Upper lobe of left lung (tissue), 6 donors: ENCODE measurements at regions not wholly inside any gene's neighbourhood (a gene's known extent, or its start where the extent isn't known, plus 50 kb on each side); places are given as distances from the start of the nearest gene placed in this dataset.

Experiments used
- ATAC-seq, 2 donors: fragments of 200-7000 bp; cut with Tn5 transposase; one replicate each; pipeline ENCODE4 v1.9.1; 2022; ENCODE audit warnings: mild to moderate bottlenecking in 2 of 2, moderate library complexity in 2 of 2; ENCODE audit not compliant: low FRiP score in 2 of 2
- DNase-seq, 2 donors: peaks; one replicate each; pipeline ENCODE4 v3.0.0-alpha.2; 2019 to 2020
- H3K27ac ChIP-seq, 4 donors: fragments of 200-600 bp; sonication (generic); one replicate each; pipeline ENCODE4 v1.5.1; 2016 to 2019
- H3K27me3 ChIP-seq, 4 donors: fragments of 200-600 bp; sonication (generic); one replicate each; pipeline ENCODE4 v1.5.1; 2017 to 2019
- H3K36me3 ChIP-seq, 4 donors: fragments of 200-600 bp; sonication (generic); one replicate each; pipeline ENCODE4 v1.5.1; 2016 to 2019
- H3K4me1 ChIP-seq, 4 donors: fragments of 200-600 bp; sonication (generic); one replicate each; pipeline ENCODE4 v1.5.1; 2018 to 2019
- H3K4me3 ChIP-seq, 4 donors: fragments of 200-600 bp; sonication (generic); one replicate each; pipeline ENCODE4 v1.5.1; 2017 to 2019; ENCODE audit warnings: mild to moderate bottlenecking in 2 of 4, moderate library complexity in 1 of 4
- H3K9me3 ChIP-seq, 4 donors: fragments of 200-600 bp; sonication (generic); one replicate each; pipeline ENCODE4 v1.5.1; 2018 to 2019
- CTCF ChIP-seq, 6 experiments: fragments of 450-650 bp in 4 of 6; fragments of 200-600 bp in 2 of 6; sonication (generic) in 2 of 6; IDR thresholded peaks; one replicate each; pipeline ENCODE4 v1.5.1; 2016 to 2019; ENCODE audit warnings: antibody characterized with exemption in 6 of 6
- EP300 ChIP-seq, 4 donors: sonication (generic); formaldehyde crosslinking; IDR thresholded peaks; one replicate each; pipeline ENCODE4 v1.5.1; 2017; ENCODE audit warnings: antibody characterized with exemption in 4 of 4, control low read depth in 2 of 4
- POLR2A ChIP-seq, 4 donors: fragments of 450-650 bp; IDR thresholded peaks; one replicate each; pipeline ENCODE4 v1.5.1; 2016 to 2017; ENCODE audit warnings: antibody characterized with exemption in 4 of 4, mild to moderate bottlenecking in 2 of 4
- POLR2AphosphoS5 ChIP-seq, 2 donors: sonication (generic); formaldehyde crosslinking; IDR thresholded peaks; one replicate each; pipeline ENCODE4 v1.5.1; 2017; ENCODE audit warnings: antibody characterized with exemption in 2 of 2
- WGBS, 2 donors: methylation state at CpG; one replicate each; pipeline ENCODE4 v1.1.5; 2017 to 2018; 5-methylcytosine and 5-hydroxymethylcytosine counted together
- donor health status: DM: no; HTN: no; CAD: no; lungs with moderate emphysema.
- donor health status: DM: no; HTN: yes; CAD: no; lungs with severe emphysema.

GRCh38 chr16:52364500-52364899, 182.4 kb downstream of the TOX3 start:
- Histone ChIP-seq H3K27me3 (no peaks in the 10 kb centered on the region), H3K9me3 (no peaks in the 10 kb centered on the region), H3K36me3 (no peaks in the 10 kb centered on the region), H3K4me3 (no peak overlapping the region), H3K4me1 (no peaks in the 10 kb centered on the region), H3K27ac (no peak overlapping the region)
- ATAC-seq (no peak), DNase-seq (no peak)
- TF ChIP-seq POLR2A (IDR thresholded peaks at IDR 0.05) (no peak), POLR2AphosphoS5 (IDR thresholded peaks at IDR 0.05) (no peak), EP300 (IDR thresholded peaks at IDR 0.05) (no peak), CTCF (IDR thresholded peaks at IDR 0.05) (no peak)

- Histone ChIP-seq H3K4me1 (no peaks in the 10 kb centered on the region), H3K4me3 (no peak overlapping the region), H3K27me3 (no peaks in the 10 kb centered on the region), H3K9me3 (no peaks in the 10 kb centered on the region), H3K27ac (no peak overlapping the region), H3K36me3 (no peaks in the 10 kb centered on the region)
- WGBS, 2 donors: 62 to 75% methylated on average over 4 of the region's 4 CpGs
- ATAC-seq (no peak), DNase-seq (no peak)
- TF ChIP-seq EP300 (IDR thresholded peaks at IDR 0.05) (no peak), POLR2A (IDR thresholded peaks at IDR 0.05) (no peak), POLR2AphosphoS5 (IDR thresholded peaks at IDR 0.05) (no peak), CTCF (IDR thresholded peaks at IDR 0.05) (no peak)
Measured at GRCh38 chr16:52363082-52363481, 183.9 kb downstream of the TOX3 start.

- Histone ChIP-seq H3K27me3 (no peaks in the 10 kb centered on the region), H3K9me3 (no peaks in the 10 kb centered on the region), H3K27ac (no peak overlapping the region), H3K36me3 (no peaks in the 10 kb centered on the region), H3K4me1 (no peaks in the 10 kb centered on the region), H3K4me3 (no peak overlapping the region)
- TF ChIP-seq POLR2AphosphoS5 (IDR thresholded peaks at IDR 0.05) (no peak), CTCF (IDR thresholded peaks at IDR 0.05) (no peak), POLR2A (IDR thresholded peaks at IDR 0.05) (no peak), EP300 (IDR thresholded peaks at IDR 0.05) (no peak)
- WGBS, 2 donors: 51 to 53% methylated on average over 4 of the region's 4 CpGs
- ATAC-seq (no peak), DNase-seq (no peak)
Measured at GRCh38 chr16:52357711-52358110, 189.2 kb downstream of the TOX3 start.

- no peak for ATAC-seq
- Histone ChIP-seq H3K9me3 (no peaks in the 10 kb centered on the region), H3K4me1 (no peaks in the 10 kb centered on the region), H3K27ac (no peak overlapping the region), H3K27me3 (no peaks in the 10 kb centered on the region), H3K4me3 (no peak overlapping the region), H3K36me3 (no peaks in the 10 kb centered on the region)
- WGBS, 2 donors: 74 to 91% methylated on average over 1 of the region's 1 CpG
- TF ChIP-seq POLR2AphosphoS5 (IDR thresholded peaks at IDR 0.05): no peak
- no peak for TF ChIP-seq CTCF (IDR thresholded peaks at IDR 0.05)
- TF ChIP-seq POLR2A (IDR thresholded peaks at IDR 0.05): no peak
- TF ChIP-seq EP300 (IDR thresholded peaks at IDR 0.05): no peak
- no peak for DNase-seq
Measured at GRCh38 chr16:52353249-52353648, 193.7 kb downstream of the TOX3 start.

GRCh38 chr16:52351451-52351850, 195.5 kb downstream of the TOX3 start:
- no peaks in the 10 kb centered on the region for H3K4me1 ChIP-seq
- ATAC-seq (no peak), DNase-seq (no peak)

More at GRCh38 chr16:52351451-52351850, 195.5 kb downstream of the TOX3 start:
- Histone ChIP-seq H3K27ac (no peak overlapping the region), H3K27me3 (no peaks in the 10 kb centered on the region), H3K4me3 (no peak overlapping the region), H3K9me3 (no peaks in the 10 kb centered on the region), H3K36me3 (no peaks in the 10 kb centered on the region)
- TF ChIP-seq POLR2A (IDR thresholded peaks at IDR 0.05) (no peak), POLR2AphosphoS5 (IDR thresholded peaks at IDR 0.05) (no peak)
- WGBS, 2 donors: 84 to 87% methylated on average over 5 of the region's 5 CpGs
